Psoas muscle (tissue), 7 donors: ENCODE measurements at regions not wholly inside any gene's neighbourhood (a gene's known extent, or its start where the extent isn't known, plus 50 kb on each side); places are given as distances from the start of the nearest gene placed in this dataset.
"Not testable (repeated sequence)": the region's sequence is repeated elsewhere in the genome, so short reads cannot be mapped to it uniquely, and the experiment has no call there.

Source experiments
- ATAC-seq, 4 donors: fragments of 200-7000 bp; cut with Tn5 transposase; one replicate each; pipeline ENCODE4 v1.9.1; 2020; ENCODE audit warnings: moderate library complexity in 3 of 4, mild to moderate bottlenecking in 2 of 4
- DNase-seq, 2 donors: peaks; one replicate each; pipeline ENCODE4 v3.0.0-alpha.2; 2020
- H3K27ac ChIP-seq: fragments of 200-600 bp; one replicate; pipeline ENCODE4 v1.8.0; 2022
- H3K27me3 ChIP-seq, 3 donors: fragments of 200-600 bp in 1 of 3; one replicate each; pipeline versions ENCODE4 v1.6.1 to v1.8.0; 2013 to 2022; ENCODE audit warnings: low read length in 2 of 3, mild to moderate bottlenecking in 2 of 3, moderate library complexity in 1 of 3; ENCODE audit not compliant: insufficient read depth in 3 of 3
- H3K36me3 ChIP-seq, 2 donors: fragments of 200-600 bp in 1 of 2; one replicate each; pipeline versions ENCODE4 v1.6.1 to v1.8.0; 2013 to 2022; ENCODE audit warnings: low read depth in 1 of 2, mild to moderate bottlenecking in 1 of 2, moderate library complexity in 1 of 2; ENCODE audit not compliant: insufficient read depth in 1 of 2
- H3K4me1 ChIP-seq: fragments of 200-600 bp; one replicate; pipeline ENCODE4 v1.8.0; 2022
- H3K4me3 ChIP-seq: fragments of 200-600 bp; one replicate; pipeline ENCODE4 v1.8.0; 2022; ENCODE audit warnings: mild to moderate bottlenecking
- H3K9me3 ChIP-seq: fragments of 200-600 bp; one replicate; pipeline ENCODE4 v1.8.0; 2022
- WGBS, 3 donors: extraction: QIAGEN DNeasy Blood & Tissue Kit; methylation state at CpG; one replicate each; pipeline versions ENCODE4 v1.1.6 to v1.1.7; 2013; 5-methylcytosine and 5-hydroxymethylcytosine counted together
- intact Hi-C, 2 donors: fragments of 100-400 bp; cut with DNase I; formaldehyde crosslinking; loops; one replicate each; pipeline versions ENCODE4 v1.11.0 to v1.14.2; 2022
- TF ChIP-seq, protein P1 (sequence below): fragments of 200-600 bp; IDR thresholded peaks from one replicate; pipeline ENCODE4 v1.8.0; 2022; ENCODE audit warnings: antibody characterized with exemption
- donor health status: healthy with polysubstance abuse.
- donor health status: DM: no; HTN: no; CAD: no; lungs with moderate emphysema.
- donor health status: Bipolar disorder and iron deficiency.
- donor health status: healthy.
- donor health status: DM: yes; HTN: yes; CAD: no.
- donor health status: DM: no; HTN: no; CAD: no.
- donor health status: DM: yes; HTN: yes; CAD: no.

DNA sequence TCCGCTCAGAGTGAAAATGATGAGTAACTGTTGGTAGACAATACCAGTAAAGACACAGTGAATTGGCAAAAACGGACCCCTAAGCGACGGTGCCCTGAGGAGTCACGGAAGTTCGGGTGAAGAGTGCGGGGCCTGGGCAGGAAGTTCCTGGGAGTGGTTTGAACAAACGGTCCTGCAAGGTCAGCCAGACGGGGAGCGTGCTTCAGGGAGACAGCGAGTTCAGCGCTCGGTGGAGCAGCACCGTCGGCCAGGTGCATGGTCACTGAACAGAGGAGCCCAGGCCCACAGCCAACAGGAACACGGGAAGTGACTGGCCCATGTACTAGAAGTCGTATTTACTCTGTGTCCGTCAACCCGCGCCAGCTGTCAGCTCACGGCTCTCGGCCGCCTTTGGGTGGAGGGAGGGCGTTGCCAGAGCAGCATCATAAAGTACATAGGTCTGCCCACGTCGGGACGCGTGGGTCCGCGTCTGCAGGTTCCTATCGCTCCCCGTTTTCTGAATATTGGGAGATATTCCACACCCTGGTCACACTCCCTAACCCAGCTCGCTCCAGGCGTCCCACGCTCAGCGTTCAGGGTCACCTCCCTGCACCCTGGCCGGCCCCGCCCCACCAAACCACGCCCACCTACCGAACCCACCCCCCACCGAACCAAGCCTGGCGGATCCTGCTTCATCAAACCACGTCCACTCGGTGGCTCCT, 75.6 kb upstream of the UXS1 start:
- 11 to 23% (median 11%) methylated on average over 43 to 44 of the region's 44 CpGs for WGBS, 3 donors
- intact Hi-C loops, result no loop called here
- peaks cover 0 to 12% (median 0%) of the 10 kb centered on the region in 3 donors for H3K27me3 ChIP-seq
- DNase-seq, result peak; percentile 24 to 72
- TF ChIP-seq, protein P1, sequence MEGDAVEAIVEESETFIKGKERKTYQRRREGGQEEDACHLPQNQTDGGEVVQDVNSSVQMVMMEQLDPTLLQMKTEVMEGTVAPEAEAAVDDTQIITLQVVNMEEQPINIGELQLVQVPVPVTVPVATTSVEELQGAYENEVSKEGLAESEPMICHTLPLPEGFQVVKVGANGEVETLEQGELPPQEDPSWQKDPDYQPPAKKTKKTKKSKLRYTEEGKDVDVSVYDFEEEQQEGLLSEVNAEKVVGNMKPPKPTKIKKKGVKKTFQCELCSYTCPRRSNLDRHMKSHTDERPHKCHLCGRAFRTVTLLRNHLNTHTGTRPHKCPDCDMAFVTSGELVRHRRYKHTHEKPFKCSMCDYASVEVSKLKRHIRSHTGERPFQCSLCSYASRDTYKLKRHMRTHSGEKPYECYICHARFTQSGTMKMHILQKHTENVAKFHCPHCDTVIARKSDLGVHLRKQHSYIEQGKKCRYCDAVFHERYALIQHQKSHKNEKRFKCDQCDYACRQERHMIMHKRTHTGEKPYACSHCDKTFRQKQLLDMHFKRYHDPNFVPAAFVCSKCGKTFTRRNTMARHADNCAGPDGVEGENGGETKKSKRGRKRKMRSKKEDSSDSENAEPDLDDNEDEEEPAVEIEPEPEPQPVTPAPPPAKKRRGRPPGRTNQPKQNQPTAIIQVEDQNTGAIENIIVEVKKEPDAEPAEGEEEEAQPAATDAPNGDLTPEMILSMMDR, result no peak
- no peaks in the 10 kb centered on the region for H3K4me1 ChIP-seq
- H3K9me3 ChIP-seq, result no peaks in the 10 kb centered on the region
- peak overlapping the region; percentile 65 for H3K4me3 ChIP-seq
- no peak overlapping the region for H3K27ac ChIP-seq
- peak; percentile 65 to 93 (median 72) for ATAC-seq
- H3K36me3 ChIP-seq, result no peaks in the 10 kb centered on the region

DNA sequence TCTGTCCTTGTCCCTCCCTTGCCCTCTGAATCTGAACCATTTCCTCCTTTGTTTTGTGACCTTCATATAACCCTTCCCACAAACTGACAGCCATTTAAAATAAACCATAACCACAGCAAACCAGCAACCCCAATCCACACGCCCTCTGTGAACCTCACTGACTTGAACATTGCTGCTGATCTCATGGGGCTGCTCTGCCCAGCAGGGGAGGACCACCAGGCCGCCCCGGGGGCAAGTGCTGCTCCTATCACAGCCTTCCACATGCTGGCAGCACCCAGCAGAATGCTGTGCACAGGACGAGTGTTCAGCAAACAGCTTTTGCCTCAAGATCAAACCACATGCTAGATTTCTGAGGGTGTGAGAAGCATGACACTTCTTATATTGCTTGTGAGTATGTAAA, 73.9 kb upstream of the UXS1 start:
- intact Hi-C loops, result no loop called here
- WGBS, 3 donors, result 72 to 83% (median 76%) methylated on average over 4 of the region's 4 CpGs

DNA sequence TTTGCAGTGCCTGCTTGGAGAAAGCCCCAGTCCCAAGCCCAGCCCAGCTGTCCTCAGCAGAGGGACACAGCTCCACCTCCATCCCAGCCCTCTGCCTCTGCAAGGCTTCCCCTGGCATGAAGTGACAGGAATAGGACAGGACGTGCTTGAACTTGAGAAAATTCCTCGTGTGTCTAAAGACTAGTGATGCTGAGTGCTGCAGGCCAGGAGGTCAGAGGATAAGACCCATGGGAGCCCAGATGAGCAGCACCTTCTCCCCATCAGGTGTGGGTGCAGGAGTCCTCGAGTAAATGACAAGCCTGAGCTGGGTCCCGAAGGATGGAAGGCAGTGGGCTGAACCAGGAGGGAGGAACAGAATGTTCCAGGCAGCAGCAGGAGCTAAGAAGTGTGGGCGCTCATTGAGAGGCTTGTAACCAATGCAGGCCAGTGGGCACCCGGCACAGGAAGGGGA, 67.8 kb upstream of the UXS1 start:
- Histone ChIP-seq H3K27me3 (no peaks in the 10 kb centered on the region), H3K27ac (no peak overlapping the region), H3K4me1 (no peaks in the 10 kb centered on the region), H3K9me3 (no peaks in the 10 kb centered on the region), H3K36me3 (no peaks in the 10 kb centered on the region), H3K4me3 (no peak overlapping the region)
- TF ChIP-seq, protein P1, result no peak
- intact Hi-C loops, result no loop called here
- ATAC-seq (no peak), DNase-seq (no peak)
- 40 to 50% (median 48%) methylated on average over 6 of the region's 6 CpGs for WGBS, 3 donors

More for the DNA sequence above, 73.9 kb upstream of the UXS1 start:
- peaks cover 0 to 12% (median 0%) of the 10 kb centered on the region in 3 donors for H3K27me3 ChIP-seq
- H3K4me1 ChIP-seq, result no peaks in the 10 kb centered on the region
- no peak overlapping the region for H3K27ac ChIP-seq
- TF ChIP-seq, protein P1, result no peak
- no peak for DNase-seq
- H3K4me3 ChIP-seq, result no peak overlapping the region
- no peak for ATAC-seq
- H3K36me3 ChIP-seq, result no peaks in the 10 kb centered on the region
- no peaks in the 10 kb centered on the region for H3K9me3 ChIP-seq

DNA sequence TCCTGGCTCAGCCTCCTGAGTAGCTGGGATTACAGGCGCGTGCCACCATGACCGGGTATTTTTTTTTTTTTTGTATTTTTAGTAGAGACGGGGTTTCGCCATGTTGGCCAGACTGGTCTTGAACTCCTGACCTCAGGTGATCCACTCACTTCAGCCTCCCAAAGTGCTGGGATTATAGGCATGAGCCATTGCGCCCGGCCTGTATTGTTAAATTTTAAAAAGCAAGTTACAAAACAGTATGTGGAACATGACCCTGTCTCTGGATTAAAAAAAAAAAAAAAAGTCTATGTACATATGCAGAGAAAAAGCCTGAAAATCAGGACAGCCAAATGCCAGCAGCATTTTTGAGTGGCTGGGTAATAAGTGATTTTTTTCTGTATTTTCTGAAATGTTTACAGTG, 64.8 kb upstream of the UXS1 start:
- intact Hi-C loops, result not testable (repeated sequence)

DNA sequence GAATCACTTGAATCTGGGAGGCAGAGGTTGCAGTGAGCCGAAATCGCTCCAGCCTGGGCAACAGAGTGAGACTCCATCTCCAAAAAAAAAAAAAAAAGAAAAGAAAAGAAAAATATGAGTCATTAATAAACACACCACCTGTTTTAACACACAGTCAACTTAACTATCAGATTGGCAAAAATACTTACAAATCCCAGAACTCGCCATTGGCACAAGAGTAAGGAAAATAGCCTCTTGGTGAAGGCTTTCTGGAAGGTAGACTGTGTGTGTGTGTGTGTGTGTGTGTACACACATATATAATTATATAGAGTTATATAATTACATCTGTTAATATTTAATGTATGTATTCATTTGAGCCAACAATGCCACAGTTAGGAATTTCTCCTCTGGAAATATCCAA, 63.7 kb upstream of the UXS1 start:
- H3K36me3 ChIP-seq, result no peaks in the 10 kb centered on the region
- H3K4me3 ChIP-seq, result no peak overlapping the region
- H3K9me3 ChIP-seq, result no peaks in the 10 kb centered on the region
- no peaks in the 10 kb centered on the region for H3K27me3 ChIP-seq
- H3K4me1 ChIP-seq, result no peaks in the 10 kb centered on the region
- no peak for ATAC-seq
- H3K27ac ChIP-seq, result no peak overlapping the region
- intact Hi-C loops, result no loop called here
- TF ChIP-seq, protein P1, result no peak
- whole genome bisulfite sequencing, 3 donors, result 84 to 94% (median 90%) methylated on average over 3 of the region's 3 CpGs
- DNase-seq, result no peak

More for the DNA sequence above, 64.8 kb upstream of the UXS1 start:
- not testable (repeated sequence) for H3K36me3 ChIP-seq, DNase-seq, H3K27me3 ChIP-seq, H3K9me3 ChIP-seq, ATAC-seq, H3K4me3 ChIP-seq, H3K27ac ChIP-seq, H3K4me1 ChIP-seq
- 79 to 93% (median 86%) methylated on average over 7 of the region's 7 CpGs for WGBS, 3 donors
